ENCODE measurements at regions not wholly inside any gene's neighbourhood (a gene's known extent, or its start where the extent isn't known, plus 50 kb on each side); places are given as distances from the start of the nearest gene placed in this dataset.

DNA sequence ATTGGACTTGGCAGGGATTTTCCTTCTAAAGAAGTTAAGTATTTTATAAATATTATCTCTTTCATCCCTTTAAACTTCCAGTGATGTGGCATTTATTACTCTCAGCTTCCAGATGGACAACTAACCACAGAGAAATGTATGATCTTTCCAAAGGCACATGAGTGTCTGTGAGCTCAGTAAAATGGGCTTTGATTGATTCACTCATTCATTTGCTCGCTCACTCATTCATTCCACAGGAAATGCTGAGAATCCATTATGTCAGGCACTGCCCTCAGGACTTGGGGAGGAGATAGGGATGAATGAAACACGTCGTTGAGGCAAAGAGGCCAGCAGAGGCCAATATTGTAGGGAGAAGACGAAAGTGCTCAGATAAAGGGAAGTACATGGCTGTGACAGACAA is 359.3 kb downstream of the EFNB2 start:
- Histone ChIP-seq H3K36me3 (ENCODE audit: control insufficient read depth in 2 of 2, insufficient read depth in 1 of 2, low read length in 2 of 2) (no peaks in the 10 kb centered on the region), H3K4me1 (ENCODE audit: control insufficient read depth, insufficient read depth, low read length) (no peaks in the 10 kb centered on the region), H3K27ac (ENCODE audit: extremely low read depth, low read depth, low read length) (no peak overlapping the region), H3K4me3 (ENCODE audit: low read depth, low read length) (no peak overlapping the region), H3K9me3 (ENCODE audit: control insufficient read depth, insufficient read depth, low read depth, low read length) (no peaks in the 10 kb centered on the region)
- no peak for TF ChIP-seq MZF1 (tag by site-specific recombination; IDR thresholded peaks at IDR 0.05; ENCODE audit: borderline replicate concordance)
- ChIA-PET CTCF (no interaction called here), POLR2A (no interaction called here)

DNA sequence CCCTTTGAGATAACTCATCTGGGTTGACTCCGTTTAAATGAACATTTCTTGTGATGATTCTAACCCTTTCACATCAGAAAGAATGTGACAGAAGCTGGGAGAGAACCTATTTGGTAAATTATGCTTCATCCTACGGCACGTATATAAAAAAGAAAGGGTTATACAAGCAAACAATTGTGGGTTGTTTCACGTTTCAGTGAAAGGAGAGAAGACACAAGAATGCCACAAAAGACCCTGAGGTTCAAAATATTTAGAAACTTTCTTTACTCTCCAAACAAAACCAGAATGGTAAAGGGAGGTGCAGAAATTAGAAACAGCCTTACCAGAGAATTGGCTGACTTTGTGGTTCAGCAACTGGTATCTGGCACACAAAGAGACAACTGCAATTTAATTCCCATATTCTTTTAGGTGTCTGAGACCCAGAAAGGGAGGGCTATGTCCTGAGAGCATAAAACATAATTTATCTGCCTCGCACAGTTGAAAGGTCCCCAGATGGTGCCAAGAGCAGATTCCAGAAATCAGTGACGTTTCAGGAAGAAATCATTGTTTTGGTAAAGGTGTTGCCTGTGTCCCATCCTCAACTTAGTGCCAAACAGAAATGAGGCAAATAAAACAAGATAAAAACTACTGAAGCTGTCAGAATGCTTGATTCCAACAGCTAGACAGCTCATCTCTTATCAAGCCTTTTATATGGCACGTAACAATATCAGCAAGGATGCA is 361.4 kb downstream of the EFNB2 start:
- Histone ChIP-seq H3K4me1 (ENCODE audit: control insufficient read depth, insufficient read depth, low read length) (no peaks in the 10 kb centered on the region), H3K9me3 (ENCODE audit: control insufficient read depth, insufficient read depth, low read depth, low read length) (no peaks in the 10 kb centered on the region), H3K36me3 (ENCODE audit: control insufficient read depth in 2 of 2, insufficient read depth in 1 of 2, low read length in 2 of 2) (no peaks in the 10 kb centered on the region), H3K4me3 (ENCODE audit: low read depth, low read length) (no peak overlapping the region), H3K27ac (ENCODE audit: extremely low read depth, low read depth, low read length) (no peak overlapping the region)
- ChIA-PET CTCF (interaction anchor here (0.6 kb wide), 1 partner anchor 176 kb away, joined by 3 read pairs; no protein-coding TSS in a partner anchor), POLR2A (no interaction called here)
- TF ChIP-seq ZFP3 (tag by site-specific recombination; IDR thresholded peaks at IDR 0.05; ENCODE audit: low read depth): no peak
- TF ChIP-seq MEIS1 (CRISPR knock-in tag; IDR thresholded peaks at IDR 0.05; ENCODE audit: borderline replicate concordance): no peak
- no peak for TF ChIP-seq ZNF335 (tag by site-specific recombination; conservative IDR thresholded peaks at IDR 0.05)
- TF ChIP-seq ZNF785 (tag by site-specific recombination; IDR thresholded peaks at IDR 0.05): no peak
- no peak for TF ChIP-seq ZBTB1 (tag by site-specific recombination; IDR thresholded peaks at IDR 0.05)
- TF ChIP-seq, protein P1, sequence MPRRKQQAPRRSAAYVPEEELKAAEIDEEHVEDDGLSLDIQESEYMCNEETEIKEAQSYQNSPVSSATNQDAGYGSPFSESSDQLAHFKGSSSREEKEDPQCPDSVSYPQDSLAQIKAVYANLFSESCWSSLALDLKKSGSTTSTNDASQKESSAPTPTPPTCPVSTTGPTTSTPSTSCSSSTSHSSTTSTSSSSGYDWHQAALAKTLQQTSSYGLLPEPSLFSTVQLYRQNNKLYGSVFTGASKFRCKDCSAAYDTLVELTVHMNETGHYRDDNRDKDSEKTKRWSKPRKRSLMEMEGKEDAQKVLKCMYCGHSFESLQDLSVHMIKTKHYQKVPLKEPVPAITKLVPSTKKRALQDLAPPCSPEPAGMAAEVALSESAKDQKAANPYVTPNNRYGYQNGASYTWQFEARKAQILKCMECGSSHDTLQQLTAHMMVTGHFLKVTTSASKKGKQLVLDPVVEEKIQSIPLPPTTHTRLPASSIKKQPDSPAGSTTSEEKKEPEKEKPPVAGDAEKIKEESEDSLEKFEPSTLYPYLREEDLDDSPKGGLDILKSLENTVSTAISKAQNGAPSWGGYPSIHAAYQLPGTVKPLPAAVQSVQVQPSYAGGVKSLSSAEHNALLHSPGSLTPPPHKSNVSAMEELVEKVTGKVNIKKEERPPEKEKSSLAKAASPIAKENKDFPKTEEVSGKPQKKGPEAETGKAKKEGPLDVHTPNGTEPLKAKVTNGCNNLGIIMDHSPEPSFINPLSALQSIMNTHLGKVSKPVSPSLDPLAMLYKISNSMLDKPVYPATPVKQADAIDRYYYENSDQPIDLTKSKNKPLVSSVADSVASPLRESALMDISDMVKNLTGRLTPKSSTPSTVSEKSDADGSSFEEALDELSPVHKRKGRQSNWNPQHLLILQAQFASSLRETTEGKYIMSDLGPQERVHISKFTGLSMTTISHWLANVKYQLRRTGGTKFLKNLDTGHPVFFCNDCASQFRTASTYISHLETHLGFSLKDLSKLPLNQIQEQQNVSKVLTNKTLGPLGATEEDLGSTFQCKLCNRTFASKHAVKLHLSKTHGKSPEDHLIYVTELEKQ (tag by site-specific recombination; IDR thresholded peaks at IDR 0.05; ENCODE audit: borderline replicate concordance): no peak
- TF ChIP-seq OSR2 (tag by site-specific recombination; IDR thresholded peaks at IDR 0.05): no peak
- TF ChIP-seq, protein P2, sequence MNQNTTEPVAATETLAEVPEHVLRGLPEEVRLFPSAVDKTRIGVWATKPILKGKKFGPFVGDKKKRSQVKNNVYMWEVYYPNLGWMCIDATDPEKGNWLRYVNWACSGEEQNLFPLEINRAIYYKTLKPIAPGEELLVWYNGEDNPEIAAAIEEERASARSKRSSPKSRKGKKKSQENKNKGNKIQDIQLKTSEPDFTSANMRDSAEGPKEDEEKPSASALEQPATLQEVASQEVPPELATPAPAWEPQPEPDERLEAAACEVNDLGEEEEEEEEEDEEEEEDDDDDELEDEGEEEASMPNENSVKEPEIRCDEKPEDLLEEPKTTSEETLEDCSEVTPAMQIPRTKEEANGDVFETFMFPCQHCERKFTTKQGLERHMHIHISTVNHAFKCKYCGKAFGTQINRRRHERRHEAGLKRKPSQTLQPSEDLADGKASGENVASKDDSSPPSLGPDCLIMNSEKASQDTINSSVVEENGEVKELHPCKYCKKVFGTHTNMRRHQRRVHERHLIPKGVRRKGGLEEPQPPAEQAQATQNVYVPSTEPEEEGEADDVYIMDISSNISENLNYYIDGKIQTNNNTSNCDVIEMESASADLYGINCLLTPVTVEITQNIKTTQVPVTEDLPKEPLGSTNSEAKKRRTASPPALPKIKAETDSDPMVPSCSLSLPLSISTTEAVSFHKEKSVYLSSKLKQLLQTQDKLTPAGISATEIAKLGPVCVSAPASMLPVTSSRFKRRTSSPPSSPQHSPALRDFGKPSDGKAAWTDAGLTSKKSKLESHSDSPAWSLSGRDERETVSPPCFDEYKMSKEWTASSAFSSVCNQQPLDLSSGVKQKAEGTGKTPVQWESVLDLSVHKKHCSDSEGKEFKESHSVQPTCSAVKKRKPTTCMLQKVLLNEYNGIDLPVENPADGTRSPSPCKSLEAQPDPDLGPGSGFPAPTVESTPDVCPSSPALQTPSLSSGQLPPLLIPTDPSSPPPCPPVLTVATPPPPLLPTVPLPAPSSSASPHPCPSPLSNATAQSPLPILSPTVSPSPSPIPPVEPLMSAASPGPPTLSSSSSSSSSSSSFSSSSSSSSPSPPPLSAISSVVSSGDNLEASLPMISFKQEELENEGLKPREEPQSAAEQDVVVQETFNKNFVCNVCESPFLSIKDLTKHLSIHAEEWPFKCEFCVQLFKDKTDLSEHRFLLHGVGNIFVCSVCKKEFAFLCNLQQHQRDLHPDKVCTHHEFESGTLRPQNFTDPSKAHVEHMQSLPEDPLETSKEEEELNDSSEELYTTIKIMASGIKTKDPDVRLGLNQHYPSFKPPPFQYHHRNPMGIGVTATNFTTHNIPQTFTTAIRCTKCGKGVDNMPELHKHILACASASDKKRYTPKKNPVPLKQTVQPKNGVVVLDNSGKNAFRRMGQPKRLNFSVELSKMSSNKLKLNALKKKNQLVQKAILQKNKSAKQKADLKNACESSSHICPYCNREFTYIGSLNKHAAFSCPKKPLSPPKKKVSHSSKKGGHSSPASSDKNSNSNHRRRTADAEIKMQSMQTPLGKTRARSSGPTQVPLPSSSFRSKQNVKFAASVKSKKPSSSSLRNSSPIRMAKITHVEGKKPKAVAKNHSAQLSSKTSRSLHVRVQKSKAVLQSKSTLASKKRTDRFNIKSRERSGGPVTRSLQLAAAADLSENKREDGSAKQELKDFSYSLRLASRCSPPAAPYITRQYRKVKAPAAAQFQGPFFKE (tag by site-specific recombination; IDR thresholded peaks at IDR 0.05; ENCODE audit: borderline replicate concordance): no peak
- no peak for TF ChIP-seq ZNF311 (tag by site-specific recombination; IDR thresholded peaks at IDR 0.05; ENCODE audit: borderline replicate concordance)
- TF ChIP-seq ZNF324 (tag by site-specific recombination; IDR thresholded peaks at IDR 0.05): no peak
- TF ChIP-seq, protein P3, sequence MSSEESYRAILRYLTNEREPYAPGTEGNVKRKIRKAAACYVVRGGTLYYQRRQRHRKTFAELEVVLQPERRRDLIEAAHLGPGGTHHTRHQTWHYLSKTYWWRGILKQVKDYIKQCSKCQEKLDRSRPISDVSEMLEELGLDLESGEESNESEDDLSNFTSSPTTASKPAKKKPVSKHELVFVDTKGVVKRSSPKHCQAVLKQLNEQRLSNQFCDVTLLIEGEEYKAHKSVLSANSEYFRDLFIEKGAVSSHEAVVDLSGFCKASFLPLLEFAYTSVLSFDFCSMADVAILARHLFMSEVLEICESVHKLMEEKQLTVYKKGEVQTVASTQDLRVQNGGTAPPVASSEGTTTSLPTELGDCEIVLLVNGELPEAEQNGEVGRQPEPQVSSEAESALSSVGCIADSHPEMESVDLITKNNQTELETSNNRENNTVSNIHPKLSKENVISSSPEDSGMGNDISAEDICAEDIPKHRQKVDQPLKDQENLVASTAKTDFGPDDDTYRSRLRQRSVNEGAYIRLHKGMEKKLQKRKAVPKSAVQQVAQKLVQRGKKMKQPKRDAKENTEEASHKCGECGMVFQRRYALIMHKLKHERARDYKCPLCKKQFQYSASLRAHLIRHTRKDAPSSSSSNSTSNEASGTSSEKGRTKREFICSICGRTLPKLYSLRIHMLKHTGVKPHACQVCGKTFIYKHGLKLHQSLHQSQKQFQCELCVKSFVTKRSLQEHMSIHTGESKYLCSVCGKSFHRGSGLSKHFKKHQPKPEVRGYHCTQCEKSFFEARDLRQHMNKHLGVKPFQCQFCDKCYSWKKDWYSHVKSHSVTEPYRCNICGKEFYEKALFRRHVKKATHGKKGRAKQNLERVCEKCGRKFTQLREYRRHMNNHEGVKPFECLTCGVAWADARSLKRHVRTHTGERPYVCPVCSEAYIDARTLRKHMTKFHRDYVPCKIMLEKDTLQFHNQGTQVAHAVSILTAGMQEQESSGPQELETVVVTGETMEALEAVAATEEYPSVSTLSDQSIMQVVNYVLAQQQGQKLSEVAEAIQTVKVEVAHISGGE (tag by site-specific recombination; conservative IDR thresholded peaks at IDR 0.05; ENCODE audit: low read depth): no peak
- TF ChIP-seq, protein P4, sequence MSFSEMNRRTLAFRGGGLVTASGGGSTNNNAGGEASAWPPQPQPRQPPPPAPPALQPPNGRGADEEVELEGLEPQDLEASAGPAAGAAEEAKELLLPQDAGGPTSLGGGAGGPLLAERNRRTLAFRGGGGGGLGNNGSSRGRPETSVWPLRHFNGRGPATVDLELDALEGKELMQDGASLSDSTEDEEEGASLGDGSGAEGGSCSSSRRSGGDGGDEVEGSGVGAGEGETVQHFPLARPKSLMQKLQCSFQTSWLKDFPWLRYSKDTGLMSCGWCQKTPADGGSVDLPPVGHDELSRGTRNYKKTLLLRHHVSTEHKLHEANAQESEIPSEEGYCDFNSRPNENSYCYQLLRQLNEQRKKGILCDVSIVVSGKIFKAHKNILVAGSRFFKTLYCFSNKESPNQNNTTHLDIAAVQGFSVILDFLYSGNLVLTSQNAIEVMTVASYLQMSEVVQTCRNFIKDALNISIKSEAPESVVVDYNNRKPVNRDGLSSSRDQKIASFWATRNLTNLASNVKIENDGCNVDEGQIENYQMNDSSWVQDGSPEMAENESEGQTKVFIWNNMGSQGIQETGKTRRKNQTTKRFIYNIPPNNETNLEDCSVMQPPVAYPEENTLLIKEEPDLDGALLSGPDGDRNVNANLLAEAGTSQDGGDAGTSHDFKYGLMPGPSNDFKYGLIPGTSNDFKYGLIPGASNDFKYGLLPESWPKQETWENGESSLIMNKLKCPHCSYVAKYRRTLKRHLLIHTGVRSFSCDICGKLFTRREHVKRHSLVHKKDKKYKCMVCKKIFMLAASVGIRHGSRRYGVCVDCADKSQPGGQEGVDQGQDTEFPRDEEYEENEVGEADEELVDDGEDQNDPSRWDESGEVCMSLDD (tag by site-specific recombination; IDR thresholded peaks at IDR 0.05): no peak
- no peak for TF ChIP-seq ZNF837 (tag by site-specific recombination; IDR thresholded peaks at IDR 0.05)
- TF ChIP-seq ZNF561 (tag by site-specific recombination; IDR thresholded peaks at IDR 0.05; ENCODE audit: borderline replicate concordance): no peak
- no peak for TF ChIP-seq ZNF133 (tag by site-specific recombination; IDR thresholded peaks at IDR 0.05)
- TF ChIP-seq ZNF223 (tag by site-specific recombination; IDR thresholded peaks at IDR 0.05): no peak
